ENCODE measurements at regions not wholly inside any gene's neighbourhood (a gene's known extent, or its start where the extent isn't known, plus 50 kb on each side); places are given as distances from the start of the nearest gene placed in this dataset.

DNA sequence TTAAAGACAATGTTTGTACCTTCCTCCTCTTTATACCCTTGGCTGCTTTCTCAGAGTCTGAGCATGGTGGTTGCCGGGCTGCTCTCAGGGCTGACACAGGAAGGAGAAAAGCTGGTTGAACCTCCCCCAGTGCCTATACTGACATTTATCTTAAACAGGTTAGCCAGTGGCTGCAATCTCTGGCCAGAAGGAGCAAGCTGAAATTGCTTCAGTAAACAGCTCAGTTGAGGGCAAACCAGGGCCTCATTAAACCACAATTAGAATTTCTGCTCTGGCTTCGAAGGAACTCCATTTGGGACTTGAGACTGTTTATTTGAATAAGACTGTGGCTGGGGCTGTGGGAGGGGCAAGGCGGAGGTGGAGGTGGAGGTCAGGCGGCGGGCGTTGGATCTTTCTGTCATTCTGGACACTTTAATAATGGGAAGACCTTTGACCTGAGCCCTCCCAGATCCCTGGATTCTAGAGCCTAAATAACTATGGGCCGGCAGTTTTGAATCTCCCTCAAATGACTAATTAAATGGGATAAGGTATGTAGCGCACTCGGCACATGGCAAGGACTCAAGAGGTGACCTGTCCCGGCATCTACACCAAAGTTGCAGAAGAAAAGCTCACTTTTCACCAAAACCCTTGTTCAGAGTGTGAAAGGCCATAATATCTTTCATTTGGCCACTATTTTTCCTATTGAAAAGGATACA, 120.6 kb upstream of the MYCN start:
- TF ChIP-seq, protein P1, sequence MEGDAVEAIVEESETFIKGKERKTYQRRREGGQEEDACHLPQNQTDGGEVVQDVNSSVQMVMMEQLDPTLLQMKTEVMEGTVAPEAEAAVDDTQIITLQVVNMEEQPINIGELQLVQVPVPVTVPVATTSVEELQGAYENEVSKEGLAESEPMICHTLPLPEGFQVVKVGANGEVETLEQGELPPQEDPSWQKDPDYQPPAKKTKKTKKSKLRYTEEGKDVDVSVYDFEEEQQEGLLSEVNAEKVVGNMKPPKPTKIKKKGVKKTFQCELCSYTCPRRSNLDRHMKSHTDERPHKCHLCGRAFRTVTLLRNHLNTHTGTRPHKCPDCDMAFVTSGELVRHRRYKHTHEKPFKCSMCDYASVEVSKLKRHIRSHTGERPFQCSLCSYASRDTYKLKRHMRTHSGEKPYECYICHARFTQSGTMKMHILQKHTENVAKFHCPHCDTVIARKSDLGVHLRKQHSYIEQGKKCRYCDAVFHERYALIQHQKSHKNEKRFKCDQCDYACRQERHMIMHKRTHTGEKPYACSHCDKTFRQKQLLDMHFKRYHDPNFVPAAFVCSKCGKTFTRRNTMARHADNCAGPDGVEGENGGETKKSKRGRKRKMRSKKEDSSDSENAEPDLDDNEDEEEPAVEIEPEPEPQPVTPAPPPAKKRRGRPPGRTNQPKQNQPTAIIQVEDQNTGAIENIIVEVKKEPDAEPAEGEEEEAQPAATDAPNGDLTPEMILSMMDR (IDR thresholded peaks at IDR 0.05; ENCODE audit: poor library complexity, severe bottlenecking) = no peak
- TF ChIP-seq POLR2AphosphoS5 (IDR thresholded peaks at IDR 0.05) (no peak), EZH2 (IDR thresholded peaks at IDR 0.05; ENCODE audit: borderline replicate concordance, insufficient read depth, low read length, poor library complexity, severe bottlenecking) (no peak), EP300 (conservative IDR thresholded peaks at IDR 0.05; ENCODE audit: poor library complexity, severe bottlenecking) (no peak), RAD21 (conservative IDR thresholded peaks at IDR 0.05) (no peak), TAF1 (IDR thresholded peaks at IDR 0.05; ENCODE audit: low read depth) (no peak), MXI1 (conservative IDR thresholded peaks at IDR 0.05; ENCODE audit: poor library complexity, severe bottlenecking) (no peak)
- TF ChIP-seq, protein P2, sequence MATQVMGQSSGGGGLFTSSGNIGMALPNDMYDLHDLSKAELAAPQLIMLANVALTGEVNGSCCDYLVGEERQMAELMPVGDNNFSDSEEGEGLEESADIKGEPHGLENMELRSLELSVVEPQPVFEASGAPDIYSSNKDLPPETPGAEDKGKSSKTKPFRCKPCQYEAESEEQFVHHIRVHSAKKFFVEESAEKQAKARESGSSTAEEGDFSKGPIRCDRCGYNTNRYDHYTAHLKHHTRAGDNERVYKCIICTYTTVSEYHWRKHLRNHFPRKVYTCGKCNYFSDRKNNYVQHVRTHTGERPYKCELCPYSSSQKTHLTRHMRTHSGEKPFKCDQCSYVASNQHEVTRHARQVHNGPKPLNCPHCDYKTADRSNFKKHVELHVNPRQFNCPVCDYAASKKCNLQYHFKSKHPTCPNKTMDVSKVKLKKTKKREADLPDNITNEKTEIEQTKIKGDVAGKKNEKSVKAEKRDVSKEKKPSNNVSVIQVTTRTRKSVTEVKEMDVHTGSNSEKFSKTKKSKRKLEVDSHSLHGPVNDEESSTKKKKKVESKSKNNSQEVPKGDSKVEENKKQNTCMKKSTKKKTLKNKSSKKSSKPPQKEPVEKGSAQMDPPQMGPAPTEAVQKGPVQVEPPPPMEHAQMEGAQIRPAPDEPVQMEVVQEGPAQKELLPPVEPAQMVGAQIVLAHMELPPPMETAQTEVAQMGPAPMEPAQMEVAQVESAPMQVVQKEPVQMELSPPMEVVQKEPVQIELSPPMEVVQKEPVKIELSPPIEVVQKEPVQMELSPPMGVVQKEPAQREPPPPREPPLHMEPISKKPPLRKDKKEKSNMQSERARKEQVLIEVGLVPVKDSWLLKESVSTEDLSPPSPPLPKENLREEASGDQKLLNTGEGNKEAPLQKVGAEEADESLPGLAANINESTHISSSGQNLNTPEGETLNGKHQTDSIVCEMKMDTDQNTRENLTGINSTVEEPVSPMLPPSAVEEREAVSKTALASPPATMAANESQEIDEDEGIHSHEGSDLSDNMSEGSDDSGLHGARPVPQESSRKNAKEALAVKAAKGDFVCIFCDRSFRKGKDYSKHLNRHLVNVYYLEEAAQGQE (IDR thresholded peaks at IDR 0.05; ENCODE audit: borderline replicate concordance) = no peak
